Rectal smooth muscle tissue (tissue), 1 donor: ENCODE measurements at regions not wholly inside any gene's neighbourhood (a gene's known extent, or its start where the extent isn't known, plus 50 kb on each side); places are given as distances from the start of the nearest gene placed in this dataset.

Experiments used
- H3K27ac ChIP-seq: one replicate; pipeline ENCODE4 v1.7.0; 2013; ENCODE audit warnings: low read depth, low read length, inconsistent platforms
- H3K27me3 ChIP-seq: one replicate; pipeline ENCODE4 v1.7.0; 2013; ENCODE audit warnings: low read length; ENCODE audit not compliant: control insufficient read depth, insufficient read depth
- H3K36me3 ChIP-seq: one replicate; pipeline ENCODE4 v1.7.0; 2013; ENCODE audit warnings: low read length; ENCODE audit not compliant: control insufficient read depth, insufficient read depth
- H3K4me1 ChIP-seq: one replicate; pipeline ENCODE4 v1.7.0; 2013; ENCODE audit warnings: low read length; ENCODE audit not compliant: control insufficient read depth, insufficient read depth
- H3K4me3 ChIP-seq: one replicate; pipeline ENCODE4 v1.7.0; 2013; ENCODE audit warnings: low read length
- H3K9ac ChIP-seq: one replicate; pipeline ENCODE4 v1.7.0; 2013; ENCODE audit warnings: low read length

DNA sequence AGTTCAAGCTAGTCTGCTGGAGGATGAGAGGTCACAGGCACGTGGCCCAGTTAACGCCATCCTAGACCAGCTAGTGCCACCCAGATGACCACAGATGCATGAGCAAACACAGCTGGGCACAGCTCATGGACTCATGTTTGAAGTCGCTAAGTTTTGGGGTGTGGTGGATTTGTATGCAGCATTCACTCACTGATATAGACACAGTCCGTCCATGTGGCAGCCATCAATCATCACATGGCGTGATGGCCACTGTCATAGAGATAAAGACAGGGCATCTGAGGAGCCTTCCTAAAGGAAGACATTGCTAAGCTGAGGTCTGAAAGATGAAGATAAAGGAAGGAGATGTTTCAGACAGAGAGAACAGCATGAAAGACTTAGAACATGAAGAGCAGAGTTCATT is 154.4 kb upstream of the JAG1 start:
- Histone ChIP-seq H3K36me3 (no peaks in the 10 kb centered on the region), H3K27ac (no peak overlapping the region), H3K4me3 (no peak overlapping the region), H3K9ac (no peak overlapping the region), H3K4me1 (no peaks in the 10 kb centered on the region), H3K27me3 (no peaks in the 10 kb centered on the region)

DNA sequence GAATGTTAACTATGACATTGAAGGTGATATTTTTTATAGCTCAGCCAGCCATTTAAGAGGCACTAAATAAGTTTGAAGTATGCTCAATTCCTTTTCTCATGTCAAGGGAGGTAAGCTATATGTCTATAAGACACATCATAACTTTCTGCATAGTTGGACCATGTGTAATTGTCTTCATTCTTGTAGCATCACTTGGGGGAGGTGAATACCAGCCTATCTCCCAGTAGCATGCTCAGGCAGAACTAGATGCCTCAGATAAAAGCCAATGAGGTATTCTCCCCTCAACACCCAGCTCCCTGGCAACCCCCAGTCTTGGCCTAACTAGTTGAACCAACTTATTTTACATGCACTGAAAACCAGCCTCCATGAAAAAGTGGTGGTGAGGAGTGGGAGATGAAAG is 158.3 kb upstream of the JAG1 start:
- Histone ChIP-seq H3K27me3 (no peaks in the 10 kb centered on the region), H3K4me1 (no peaks in the 10 kb centered on the region), H3K9ac (no peak overlapping the region), H3K4me3 (no peak overlapping the region), H3K27ac (no peak overlapping the region), H3K36me3 (no peaks in the 10 kb centered on the region)

- Histone ChIP-seq H3K4me3 (no peak overlapping the region), H3K36me3 (no peaks in the 10 kb centered on the region)
These were observed 164.1 kb upstream of the JAG1 start for GRCh38 chr20:10837901-10838300.

DNA sequence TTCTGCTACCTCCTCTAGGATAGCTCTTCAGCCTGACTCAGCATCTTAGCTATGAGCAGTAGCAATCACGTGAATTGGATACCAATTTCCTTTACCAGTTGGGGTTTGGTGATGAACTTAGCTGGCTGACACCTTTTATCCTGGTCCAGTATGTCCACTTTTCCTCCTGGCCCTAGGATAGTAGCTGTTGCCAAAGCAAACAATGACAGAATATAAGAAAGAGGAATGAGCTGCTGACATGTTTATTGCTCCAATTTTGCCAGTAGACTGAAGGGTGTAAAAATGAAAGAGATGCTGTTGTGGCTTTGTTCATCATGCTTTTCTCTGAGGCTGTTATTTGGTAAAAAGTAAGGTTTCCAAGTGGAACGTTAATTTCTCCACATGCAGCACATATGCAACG is 168.3 kb upstream of the JAG1 start:
- no peaks in the 10 kb centered on the region for H3K27me3 ChIP-seq
- no peak overlapping the region for H3K4me3 ChIP-seq
- no peaks in the 10 kb centered on the region for H3K4me1 ChIP-seq
- no peaks in the 10 kb centered on the region for H3K36me3 ChIP-seq
- no peak overlapping the region for H3K9ac ChIP-seq
- H3K27ac ChIP-seq: no peak overlapping the region

More at GRCh38 chr20:10837901-10838300, 164.1 kb upstream of the JAG1 start:
- Histone ChIP-seq H3K9ac (no peak overlapping the region), H3K4me1 (no peaks in the 10 kb centered on the region), H3K27ac (no peak overlapping the region), H3K27me3 (no peaks in the 10 kb centered on the region)

DNA sequence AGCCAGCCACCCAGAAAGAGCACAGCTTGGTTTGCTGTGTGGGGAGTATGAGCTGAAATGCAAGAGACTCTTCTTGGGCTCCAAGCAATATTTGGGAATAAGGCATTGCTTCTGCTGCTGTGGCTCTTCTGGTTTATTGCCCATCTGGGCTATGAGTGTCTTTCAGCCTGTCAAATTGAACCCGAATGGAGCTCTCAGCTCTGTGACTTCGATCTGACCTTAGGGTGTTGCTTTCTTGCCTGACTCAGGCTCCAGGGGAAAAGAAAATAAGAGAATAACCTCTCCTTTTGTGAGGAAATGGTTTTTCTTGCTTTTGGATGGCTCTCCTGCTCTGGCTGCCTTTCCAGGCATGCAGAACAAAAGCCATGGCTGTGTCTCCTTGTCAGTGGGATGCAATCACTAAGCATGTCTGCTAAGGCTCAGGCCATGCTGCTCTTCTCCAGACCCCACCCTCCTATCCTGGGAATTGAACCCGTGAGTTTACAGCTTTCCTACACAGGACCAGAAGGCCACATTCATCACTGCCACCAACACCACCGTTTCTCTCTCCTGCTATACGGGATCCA is 169.4 kb upstream of the JAG1 start:
- H3K4me3 ChIP-seq: no peak overlapping the region
- H3K4me1 ChIP-seq: no peaks in the 10 kb centered on the region
- H3K36me3 ChIP-seq: no peaks in the 10 kb centered on the region
- H3K27ac ChIP-seq: no peak overlapping the region
- no peaks in the 10 kb centered on the region for H3K27me3 ChIP-seq
- H3K9ac ChIP-seq: no peak overlapping the region

DNA sequence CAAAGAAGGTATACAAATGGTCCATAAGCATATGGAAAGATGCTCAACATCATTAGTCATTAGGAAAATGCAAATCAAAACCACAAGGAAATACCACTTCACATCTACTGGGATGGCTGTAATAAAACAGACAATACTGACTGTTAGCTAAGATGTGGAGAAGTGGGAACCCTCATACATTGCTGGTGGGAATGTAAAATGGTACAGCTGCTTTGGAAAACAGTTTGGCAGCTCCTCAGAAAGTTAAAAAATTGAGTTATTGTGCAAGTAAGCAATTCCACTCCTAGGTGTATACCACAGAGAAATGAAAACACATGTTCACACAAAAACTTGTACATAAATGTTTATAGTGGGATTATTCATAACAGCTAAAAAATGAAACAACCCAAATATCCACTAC is 173.0 kb upstream of the JAG1 start:
- Histone ChIP-seq H3K9ac (no peak overlapping the region), H3K27ac (no peak overlapping the region), H3K4me3 (no peak overlapping the region), H3K27me3 (no peaks in the 10 kb centered on the region), H3K4me1 (no peaks in the 10 kb centered on the region), H3K36me3 (no peaks in the 10 kb centered on the region)

- Histone ChIP-seq H3K27ac (no peak overlapping the region), H3K4me3 (no peak overlapping the region), H3K27me3 (no peaks in the 10 kb centered on the region), H3K36me3 (no peaks in the 10 kb centered on the region), H3K4me1 (no peaks in the 10 kb centered on the region), H3K9ac (no peak overlapping the region)
These were observed 175.1 kb upstream of the JAG1 start for GRCh38 chr20:10848810-10849370.

- no peak overlapping the region for H3K27ac ChIP-seq
- no peak overlapping the region for H3K4me3 ChIP-seq
- H3K36me3 ChIP-seq: no peaks in the 10 kb centered on the region
- no peaks in the 10 kb centered on the region for H3K4me1 ChIP-seq
- no peaks in the 10 kb centered on the region for H3K27me3 ChIP-seq
- no peak overlapping the region for H3K9ac ChIP-seq
These were observed 179.4 kb upstream of the JAG1 start for GRCh38 chr20:10853176-10853575.

GRCh38 chr20:10853731-10854130 is 179.9 kb upstream of the JAG1 start:
- no peaks in the 10 kb centered on the region for H3K27me3 ChIP-seq
- no peak overlapping the region for H3K9ac ChIP-seq
- no peak overlapping the region for H3K4me3 ChIP-seq
- no peaks in the 10 kb centered on the region for H3K36me3 ChIP-seq
- H3K27ac ChIP-seq: no peak overlapping the region
- no peaks in the 10 kb centered on the region for H3K4me1 ChIP-seq

GRCh38 chr20:10854976-10855375 is 181.2 kb upstream of the JAG1 start:
- no peak overlapping the region for H3K27ac ChIP-seq
- no peaks in the 10 kb centered on the region for H3K27me3 ChIP-seq
- H3K9ac ChIP-seq: no peak overlapping the region
- no peaks in the 10 kb centered on the region for H3K36me3 ChIP-seq
- H3K4me3 ChIP-seq: no peak overlapping the region
- no peaks in the 10 kb centered on the region for H3K4me1 ChIP-seq

DNA sequence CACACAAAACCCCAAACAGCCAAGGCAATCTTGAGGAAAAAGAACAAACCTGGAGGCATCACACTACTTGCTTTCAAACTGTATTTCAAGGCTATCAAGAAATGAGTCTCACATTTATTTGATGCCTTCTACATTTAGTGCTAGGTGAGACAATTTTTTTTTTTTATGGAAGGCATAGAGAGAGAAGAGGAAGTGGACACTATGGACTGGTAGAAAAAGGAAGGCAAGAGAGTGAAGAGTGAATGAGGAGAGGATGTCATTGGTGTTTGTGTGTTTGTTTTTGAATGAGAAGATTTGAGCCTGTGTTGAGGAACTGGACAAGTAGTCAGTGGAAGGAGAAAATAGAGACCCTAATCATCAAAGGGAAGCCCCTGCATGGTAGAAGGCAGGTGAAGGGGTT is 182.0 kb upstream of the JAG1 start:
- no peaks in the 10 kb centered on the region for H3K4me1 ChIP-seq
- no peak overlapping the region for H3K4me3 ChIP-seq
- no peaks in the 10 kb centered on the region for H3K36me3 ChIP-seq
- H3K27me3 ChIP-seq: no peaks in the 10 kb centered on the region
- H3K9ac ChIP-seq: no peak overlapping the region
- H3K27ac ChIP-seq: no peak overlapping the region

DNA sequence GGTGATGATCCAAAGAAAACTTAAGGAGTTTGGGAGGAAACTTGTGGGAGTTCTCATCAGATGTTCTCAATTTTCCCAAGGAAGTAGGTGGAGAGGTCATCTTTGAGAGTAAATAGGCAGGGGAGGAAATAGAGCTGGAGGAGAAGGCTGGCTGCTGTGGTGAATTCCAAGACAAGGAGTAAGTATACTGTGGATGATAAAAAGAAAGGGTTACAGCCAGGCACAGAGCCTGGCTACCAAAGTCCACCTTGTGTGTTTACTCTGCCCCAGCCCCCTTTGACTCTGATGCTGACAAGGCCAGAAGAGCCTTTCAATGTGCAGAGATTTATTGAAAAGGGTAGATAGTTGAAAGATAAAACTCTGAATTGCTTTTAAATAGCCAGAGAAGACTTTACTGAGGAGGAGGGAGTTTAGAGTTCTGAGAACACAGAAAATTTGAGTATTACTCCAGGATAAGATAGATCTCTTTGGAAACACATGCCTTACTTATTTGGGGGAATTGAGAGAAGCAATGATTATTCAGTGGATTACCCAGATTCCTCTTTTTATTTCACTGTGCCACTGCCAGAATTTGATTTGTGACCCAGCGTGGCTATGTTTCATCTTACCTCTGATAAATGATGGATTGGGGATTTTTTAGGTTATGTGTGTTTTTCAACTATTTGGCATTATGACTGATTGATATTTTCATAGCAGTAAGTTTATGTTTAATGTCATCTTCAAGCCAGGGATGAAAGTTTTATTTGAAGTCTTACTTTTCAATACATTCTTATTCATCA is 182.6 kb upstream of the JAG1 start:
- H3K4me1 ChIP-seq: no peaks in the 10 kb centered on the region
- no peak overlapping the region for H3K9ac ChIP-seq
- H3K36me3 ChIP-seq: no peaks in the 10 kb centered on the region
- H3K27ac ChIP-seq: no peak overlapping the region
- H3K4me3 ChIP-seq: no peak overlapping the region
- H3K27me3 ChIP-seq: no peaks in the 10 kb centered on the region
